ENCODE measurements at regions not wholly inside any gene's neighbourhood (a gene's known extent, or its start where the extent isn't known, plus 50 kb on each side); places are given as distances from the start of the nearest gene placed in this dataset.
A peak's percentile ranks its signal among the peaks of the same experiment; 100 is the strongest.
"Not testable (repeated sequence)": the region's sequence is repeated elsewhere in the genome, so short reads cannot be mapped to it uniquely, and the experiment has no call there.

- TF ChIP-seq CTCF (IDR thresholded peaks at IDR 0.05; ENCODE audit: low read depth, low read length): no peak
- in situ Hi-C loops (cut with HindIII; ENCODE audit: low sequenced_read_pairs): no loop called here
- no peak overlapping the region for H3K4me3 ChIP-seq (ENCODE audit: low read depth, low read length)
- DNase-seq (ENCODE audit: low read depth, low spot score): peak; percentile 8
Measured at GRCh38 chr3:193053046-193053435, 135.4 kb upstream of the MB21D2 start.

DNA sequence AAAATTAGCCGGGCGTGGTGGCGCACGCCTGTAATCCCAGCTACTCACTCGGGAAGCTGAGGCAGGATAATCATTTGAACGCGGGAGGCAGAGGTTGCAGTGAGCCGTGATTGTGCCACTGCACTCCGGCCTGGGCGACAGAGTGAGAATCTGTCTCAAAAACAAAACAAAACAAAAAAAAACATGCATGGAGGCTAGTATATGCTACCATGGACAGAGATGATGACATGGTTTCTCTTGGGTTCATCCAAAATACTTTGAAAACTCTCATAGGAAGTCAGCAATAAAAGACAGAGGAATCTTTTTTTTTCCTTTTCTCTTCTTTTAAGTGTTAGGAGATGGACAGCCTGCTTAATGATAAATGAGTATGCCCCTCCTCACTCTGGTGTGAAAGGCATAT lies 137.7 kb upstream of the MB21D2 start:
- no peak for TF ChIP-seq CTCF (IDR thresholded peaks at IDR 0.05; ENCODE audit: low read depth, low read length)
- H3K4me3 ChIP-seq (ENCODE audit: low read depth, low read length): no peak overlapping the region
- DNase-seq (ENCODE audit: low read depth, low spot score): no peak
- in situ Hi-C loops (cut with HindIII; ENCODE audit: low sequenced_read_pairs): no loop called here

GRCh38 chr3:193057616-193058015 lies 140.0 kb upstream of the MB21D2 start:
- DNase-seq (ENCODE audit: low read depth, low spot score): no peak
- in situ Hi-C loops (cut with HindIII; ENCODE audit: low sequenced_read_pairs): no loop called here
- no peak overlapping the region for H3K4me3 ChIP-seq (ENCODE audit: low read depth, low read length)
- no peak for TF ChIP-seq CTCF (IDR thresholded peaks at IDR 0.05; ENCODE audit: low read depth, low read length)

DNA sequence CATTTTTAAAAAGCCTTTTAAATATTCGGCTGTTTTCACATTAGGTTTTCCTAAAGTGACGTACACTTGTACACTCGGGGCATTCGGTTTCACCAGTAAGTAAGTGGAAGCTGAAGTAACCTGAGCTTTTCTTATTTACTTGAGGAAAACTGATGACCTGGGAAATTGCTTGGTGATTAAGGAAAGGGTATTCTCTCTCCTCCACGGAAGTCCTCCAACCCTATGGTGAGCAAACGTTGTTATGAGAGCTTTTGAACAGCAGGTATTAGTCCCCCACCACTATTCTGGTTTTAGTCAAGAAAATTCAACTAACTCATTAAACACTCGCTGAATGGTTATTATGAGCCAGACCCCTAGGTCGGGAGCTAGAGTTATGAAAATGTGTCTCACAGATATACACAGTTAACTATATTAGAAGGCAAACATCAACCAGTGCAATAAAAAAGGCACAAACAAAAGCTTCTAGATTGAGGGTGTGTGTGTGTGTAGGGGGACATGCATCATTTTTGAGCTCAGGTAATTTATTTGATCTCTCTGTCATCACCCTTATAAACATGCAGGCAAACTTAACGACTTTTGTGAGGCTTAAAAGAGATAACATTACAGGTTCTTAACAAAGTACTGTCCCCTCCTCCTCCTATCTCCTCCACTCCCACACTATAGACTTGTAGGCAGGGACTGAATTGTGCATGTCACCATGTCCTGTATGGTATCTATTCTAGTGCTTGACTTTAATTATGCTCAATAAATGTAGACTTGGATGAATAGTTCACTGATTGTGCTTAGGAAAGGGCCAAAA lies 143.3 kb upstream of the MB21D2 start:
- TF ChIP-seq CTCF (IDR thresholded peaks at IDR 0.05; ENCODE audit: low read depth, low read length): no peak
- no peak for DNase-seq (ENCODE audit: low read depth, low spot score)
- in situ Hi-C loops (cut with HindIII; ENCODE audit: low sequenced_read_pairs): no loop called here
- no peak overlapping the region for H3K4me3 ChIP-seq (ENCODE audit: low read depth, low read length)

DNA sequence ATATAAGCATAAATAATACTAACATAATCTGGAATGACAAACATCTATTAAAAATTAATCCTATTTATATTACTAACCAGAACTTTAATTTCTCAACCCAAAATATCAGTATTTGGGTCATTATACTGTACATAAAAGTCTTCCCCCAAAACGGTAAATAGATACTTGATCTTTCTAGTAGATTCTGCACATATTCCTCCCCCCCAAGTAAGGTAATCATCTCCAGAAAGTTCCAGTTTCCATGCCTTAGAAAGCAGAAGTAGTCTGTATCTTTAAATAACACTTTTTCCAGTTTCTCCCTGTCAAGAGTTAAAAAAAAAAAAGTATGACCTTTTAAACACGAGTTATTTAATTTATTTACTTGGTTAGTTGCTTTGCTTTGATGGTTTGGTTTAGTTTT lies 150.7 kb upstream of the MB21D2 start:
- in situ Hi-C loops (cut with HindIII; ENCODE audit: low sequenced_read_pairs): no loop called here
- no peak for DNase-seq (ENCODE audit: low read depth, low spot score)
- no peak for TF ChIP-seq CTCF (IDR thresholded peaks at IDR 0.05; ENCODE audit: low read depth, low read length)
- no peak overlapping the region for H3K4me3 ChIP-seq (ENCODE audit: low read depth, low read length)

DNA sequence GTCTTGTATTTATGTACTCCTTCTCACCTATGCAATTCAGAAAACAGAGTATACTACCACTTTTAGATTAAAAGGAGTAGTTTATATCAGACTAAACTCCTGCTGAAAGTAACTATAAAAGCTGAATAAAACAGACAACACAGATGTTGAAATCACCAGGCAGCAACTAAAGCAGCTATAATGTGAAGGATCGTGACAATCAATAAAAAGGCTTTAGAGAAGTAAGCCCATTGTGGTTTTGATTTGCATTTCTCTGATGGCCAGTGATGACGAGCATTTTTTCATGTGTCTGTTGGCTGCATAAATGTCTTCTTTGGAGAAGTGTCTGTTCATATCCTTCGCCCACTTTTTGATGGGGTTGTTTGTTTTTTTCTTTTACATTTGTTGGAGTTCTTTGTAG lies 152.1 kb upstream of the MB21D2 start:
- in situ Hi-C loops (cut with HindIII; ENCODE audit: low sequenced_read_pairs); DNase-seq (ENCODE audit: low read depth, low spot score); H3K4me3 ChIP-seq (ENCODE audit: low read depth, low read length): not testable (repeated sequence)

- in situ Hi-C loops (cut with HindIII; ENCODE audit: low sequenced_read_pairs): no loop called here
- no peak for TF ChIP-seq CTCF (IDR thresholded peaks at IDR 0.05; ENCODE audit: low read depth, low read length)
- DNase-seq (ENCODE audit: low read depth, low spot score): no peak
- no peak overlapping the region for H3K4me3 ChIP-seq (ENCODE audit: low read depth, low read length)
Measured at GRCh38 chr3:193078996-193079753, 161.5 kb upstream of the MB21D2 start.
